WTC11 (cell line): ENCODE measurements at regions not wholly inside any gene's neighbourhood (a gene's known extent, or its start where the extent isn't known, plus 50 kb on each side); places are given as distances from the start of the nearest gene placed in this dataset.

Source experiments
- CTCF ChIP-seq: fragments of 200-600 bp; IDR thresholded peaks from 2 replicates; pipeline ENCODE4 v1.8.0; 2022; ENCODE audit warnings: antibody characterized with exemption
- SOX15 ChIP-seq: fragments of 250-450 bp; sonication (Bioruptor Pico); IDR thresholded peaks from 2 replicates; pipeline ENCODE4 v1.9.0; 2021; ENCODE audit warnings: mild to moderate bottlenecking

- TF ChIP-seq CTCF (no peak), SOX15 (CRISPR knock-in tag) (no peak)
These were observed 166.5 kb upstream of the LDB2 start for GRCh38 chr4:17064959-17065358.
